Activated CD8-positive, alpha-beta T cell treated with anti-CD3 and anti-CD28 coated beads for 36 hours (primary cell): ENCODE measurements at regions not wholly inside any gene's neighbourhood (a gene's known extent, or its start where the extent isn't known, plus 50 kb on each side); places are given as distances from the start of the nearest gene placed in this dataset.
A peak's percentile ranks its signal among the peaks of the same experiment; 100 is the strongest.

Experiments
- ATAC-seq: fragments of 200-7000 bp; cut with Tn5 transposase; one replicate; pipeline ENCODE4 v1.10.0; 2021; ENCODE audit warnings: mild to moderate bottlenecking, moderate library complexity
- CTCF ChIA-PET: fragments of 350-600 bp; sonication (Branson Sonifier 250); formaldehyde crosslinking; loops from one replicate; lab custom pipeline; 2021; ENCODE audit warnings: antibody characterized with exemption; lab: Charles Lee
- POLR2A ChIA-PET: fragments of 350-600 bp; sonication (Branson Sonifier 250); formaldehyde crosslinking; loops from one replicate; lab custom pipeline; 2021; ENCODE audit warnings: antibody characterized with exemption; lab: Charles Lee
- DNase-seq: peaks from one replicate; pipeline ENCODE4 v3.0.0-alpha.2; 2020
- H3K27ac Mint-ChIP-seq: one replicate; pipeline ENCODE4 v1.8.0; 2021; ENCODE audit warnings: mild to moderate bottlenecking, mixed read lengths
- H3K27me3 Mint-ChIP-seq: one replicate; pipeline ENCODE4 v1.8.0; 2021; ENCODE audit warnings: mixed read lengths
- H3K36me3 Mint-ChIP-seq: one replicate; pipeline ENCODE4 v1.8.0; 2021; ENCODE audit warnings: low read depth, mixed read lengths
- H3K4me1 Mint-ChIP-seq: one replicate; pipeline ENCODE4 v1.8.0; 2021; ENCODE audit warnings: low read depth, mixed read lengths
- H3K4me3 Mint-ChIP-seq: one replicate; pipeline ENCODE4 v1.8.0; 2021; ENCODE audit warnings: mild to moderate bottlenecking, moderate library complexity, mixed read lengths
- H3K9me3 Mint-ChIP-seq: one replicate; pipeline ENCODE4 v1.8.0; 2021; ENCODE audit warnings: mixed read lengths
- CTCF ChIP-seq: fragments of 200-600 bp; IDR thresholded peaks from one replicate; pipeline ENCODE4 v1.8.0; 2022; ENCODE audit warnings: antibody characterized with exemption, mild to moderate bottlenecking
- intact Hi-C: fragments of 100-400 bp; cut with micrococcal nuclease; formaldehyde crosslinking; loops from one replicate; pipeline ENCODE4 v1.10.0; 2022

DNA sequence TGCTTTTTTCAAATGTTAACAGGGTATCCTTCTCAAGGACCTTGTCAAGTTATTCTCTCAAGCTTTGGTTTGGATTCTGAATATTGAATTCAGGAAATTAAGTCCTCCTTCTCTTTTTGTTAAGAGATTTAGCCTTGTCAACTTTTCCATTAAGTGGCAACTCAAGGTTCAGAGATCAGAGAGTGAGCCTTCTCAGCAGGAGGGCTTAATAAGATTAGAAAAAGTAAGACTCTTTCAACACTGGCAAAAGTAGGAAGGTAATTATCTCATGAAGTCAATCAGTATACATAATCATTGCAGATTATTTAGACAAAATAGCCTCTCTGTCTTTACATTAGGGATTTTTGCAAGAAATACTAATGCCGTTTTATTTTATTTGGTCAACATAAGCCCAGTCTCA, 330.7 kb downstream of the KIF2B start:
- CTCF ChIA-PET: no interaction called here
- no peak for TF ChIP-seq CTCF
- H3K27me3 Mint-ChIP-seq: no peaks in the 10 kb centered on the region
- ATAC-seq: no peak
- no peaks in the 10 kb centered on the region for H3K36me3 Mint-ChIP-seq
- POLR2A ChIA-PET: no interaction called here
- no peaks in the 10 kb centered on the region for H3K4me1 Mint-ChIP-seq
- peaks cover 4% of the 10 kb centered on the region for H3K9me3 Mint-ChIP-seq
- no peak for DNase-seq
- no peak overlapping the region for H3K4me3 Mint-ChIP-seq
- no peak overlapping the region for H3K27ac Mint-ChIP-seq
- intact Hi-C loops: no loop called here

DNA sequence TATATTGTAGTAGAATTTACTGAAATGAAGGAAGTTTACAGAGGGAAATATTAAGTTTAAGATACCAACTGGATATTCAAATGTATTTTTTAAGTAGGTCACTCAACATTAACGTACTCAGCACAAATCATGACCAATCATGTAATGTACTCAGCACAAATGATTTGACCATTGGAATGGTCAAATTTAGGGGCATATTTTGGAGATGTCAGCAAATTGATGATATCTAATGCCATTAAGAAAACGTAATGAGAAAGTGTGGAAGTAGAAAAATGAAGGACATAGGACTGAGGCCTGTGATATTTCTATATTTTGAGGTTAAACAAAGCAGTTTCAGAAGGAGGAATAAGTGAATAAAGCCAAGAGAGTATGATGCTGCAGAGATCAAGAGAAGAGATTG, 334.8 kb downstream of the KIF2B start:
- H3K27ac Mint-ChIP-seq: no peak overlapping the region
- intact Hi-C loops: no loop called here
- no peaks in the 10 kb centered on the region for H3K27me3 Mint-ChIP-seq
- ChIA-PET POLR2A (no interaction called here), CTCF (no interaction called here)
- ATAC-seq (no peak), DNase-seq (no peak)
- H3K4me1 Mint-ChIP-seq: no peaks in the 10 kb centered on the region
- TF ChIP-seq CTCF: no peak
- no peaks in the 10 kb centered on the region for H3K36me3 Mint-ChIP-seq
- H3K9me3 Mint-ChIP-seq: peaks cover 8% of the 10 kb centered on the region
- no peak overlapping the region for H3K4me3 Mint-ChIP-seq

- intact Hi-C loops: no loop called here
- ChIA-PET POLR2A (no interaction called here), CTCF (no interaction called here)
- ATAC-seq (no peak), DNase-seq (peak; percentile 24)
- H3K4me3 Mint-ChIP-seq: no peak overlapping the region
- no peaks in the 10 kb centered on the region for H3K9me3 Mint-ChIP-seq
- H3K4me1 Mint-ChIP-seq: no peaks in the 10 kb centered on the region
- no peaks in the 10 kb centered on the region for H3K36me3 Mint-ChIP-seq
- no peak overlapping the region for H3K27ac Mint-ChIP-seq
- no peak for TF ChIP-seq CTCF
- no peaks in the 10 kb centered on the region for H3K27me3 Mint-ChIP-seq
Observed at GRCh38 chr17:54172096-54172984, 349.6 kb downstream of the KIF2B start.

DNA sequence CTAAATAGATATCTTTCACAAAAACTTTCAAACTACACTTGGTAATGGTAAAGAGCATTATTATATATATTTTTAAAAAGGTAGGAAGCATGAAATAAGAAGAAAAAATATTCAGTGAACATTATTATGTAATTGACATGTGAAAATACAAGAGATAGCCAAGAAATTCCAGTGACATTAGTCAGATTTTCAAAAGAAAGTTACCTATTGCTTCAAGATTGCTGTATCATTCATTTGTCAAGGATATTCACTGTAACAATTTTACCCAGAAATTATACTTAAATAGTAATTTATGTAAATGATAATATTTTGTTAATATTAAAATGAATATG, 350.2 kb downstream of the KIF2B start:
- intact Hi-C loops: no loop called here
- no peaks in the 10 kb centered on the region for H3K36me3 Mint-ChIP-seq
- no peaks in the 10 kb centered on the region for H3K27me3 Mint-ChIP-seq
- H3K4me3 Mint-ChIP-seq: no peak overlapping the region
- ATAC-seq (no peak), DNase-seq (no peak)
- H3K4me1 Mint-ChIP-seq: no peaks in the 10 kb centered on the region
- ChIA-PET CTCF (no interaction called here), POLR2A (no interaction called here)
- H3K9me3 Mint-ChIP-seq: peaks cover 1% of the 10 kb centered on the region
- H3K27ac Mint-ChIP-seq: no peak overlapping the region
- no peak for TF ChIP-seq CTCF

- no peaks in the 10 kb centered on the region for H3K27me3 Mint-ChIP-seq
- no peak overlapping the region for H3K4me3 Mint-ChIP-seq
- H3K27ac Mint-ChIP-seq: no peak overlapping the region
- DNase-seq: no peak
- H3K9me3 Mint-ChIP-seq: peaks cover 2% of the 10 kb centered on the region
- TF ChIP-seq CTCF: no peak
- POLR2A ChIA-PET: no interaction called here
- ATAC-seq: no peak
- no peaks in the 10 kb centered on the region for H3K36me3 Mint-ChIP-seq
- H3K4me1 Mint-ChIP-seq: no peaks in the 10 kb centered on the region
- intact Hi-C loops: no loop called here
- CTCF ChIA-PET: no interaction called here
Observed at GRCh38 chr17:54177606-54178308, 355.0 kb downstream of the KIF2B start.
